K562 (cell line): ENCODE measurements at regions not wholly inside any gene's neighbourhood (a gene's known extent, or its start where the extent isn't known, plus 50 kb on each side); places are given as distances from the start of the nearest gene placed in this dataset.

Source experiments
- ATAC-seq: fragments of 200-7000 bp; cut with Tn5 transposase; 3 replicates; pipeline ENCODE4 v1.9.1; 2020; ENCODE audit warnings: moderate library complexity
- BruUV-seq: library from RNA; stranded (reverse); fragments of 400-500 nt; replicated peaks from 2 replicates; lab custom pipeline; 2021; lab: Mats Ljungman, UMichigan
- CTCF ChIA-PET: fragments of 300-600 bp; formaldehyde crosslinking; extraction: SDS; loops from one replicate; lab custom pipeline; 2021; ENCODE audit warnings: low intra/inter-chr PET ratio; lab: Yijun Ruan, JAX
- POLR2A ChIA-PET: fragments of 300-600, 350-650 bp; sonication (Branson Sonifier 250); formaldehyde crosslinking; extraction: SDS; loops from one replicate; lab custom pipeline; 2021; ENCODE audit warnings: antibody characterized with exemption, inconsistent platforms; lab: Yijun Ruan, JAX
- DNase-seq, 4 experiments: peaks; one replicate each; pipeline versions ENCODE4 v3.0.0 to v3.0.0-alpha.2; 2011 to 2018; ENCODE audit warnings: low spot score in 3 of 4, mixed read lengths in 3 of 4; ENCODE audit errors: extremely low read depth in 1 of 4
- FAIRE-seq: peaks from 2 replicates; lab custom pipeline; 2011; peaks lifted over from hg19 to GRCh38; lab: Jason Lieb, UNC
- H2AFZ ChIP-seq: 2 replicates; pipeline ENCODE4 v1.6.0; 2011; ENCODE audit warnings: low read depth, low read length, control low read depth, inconsistent platforms
- H3K27ac ChIP-seq: fragments of 200-600 bp; 3 replicates; pipeline ENCODE4 v1.8.0; 2011; ENCODE audit warnings: low read depth, mild to moderate bottlenecking, control low read depth, inconsistent platforms, low read length, moderate library complexity, mixed read lengths; ENCODE audit errors: extremely low read depth
- H3K27me3 ChIP-seq, 2 experiments: fragments of 300-600 bp in 1 of 2; 2 replicates in 1 of 2; 3 replicates in 1 of 2; pipeline versions ENCODE4 v1.6.0 to v1.8.0; 2011; ENCODE audit warnings: inconsistent platforms in 2 of 2, low read length in 2 of 2, mild to moderate bottlenecking in 1 of 2, mixed read lengths in 1 of 2, moderate library complexity in 1 of 2; ENCODE audit not compliant: control insufficient read depth in 2 of 2, insufficient read depth in 2 of 2
- H3K36me3 ChIP-seq: fragments of 300-600 bp; 3 replicates; pipeline ENCODE4 v1.8.0; 2011; ENCODE audit warnings: mild to moderate bottlenecking, low read length, inconsistent platforms; ENCODE audit not compliant: control insufficient read depth, insufficient read depth
- H3K4me1 ChIP-seq, 2 experiments: fragments of 200-600 bp in 1 of 2; replicated peaks in 1 of 2; 2 replicates in 1 of 2; 3 replicates in 1 of 2; pipeline versions ENCODE4 v1.5.1 to v1.8.0; 2011; ENCODE audit warnings: inconsistent platforms in 2 of 2, low read length in 2 of 2, mild to moderate bottlenecking in 1 of 2, mixed read lengths in 1 of 2, moderate library complexity in 1 of 2; ENCODE audit not compliant: control insufficient read depth in 2 of 2, insufficient read depth in 2 of 2
- H3K4me2 ChIP-seq: 2 replicates; pipeline ENCODE4 v1.6.1; 2011; ENCODE audit warnings: low read length, control low read depth, inconsistent platforms, mixed read lengths; ENCODE audit not compliant: insufficient read depth
- H3K4me3 ChIP-seq: fragments of 200-600 bp; sonication (generic), shearing (Covaris generic); 2 replicates; pipeline ENCODE4 v1.5.1; 2016; ENCODE audit warnings: control low read depth, inconsistent platforms
- H3K79me2 ChIP-seq: fragments of 200-600 bp; 3 replicates; pipeline ENCODE4 v1.8.0; 2011; ENCODE audit warnings: low read length, inconsistent platforms; ENCODE audit not compliant: control insufficient read depth, insufficient read depth
- H3K9ac ChIP-seq, 2 experiments: 2 replicates each; pipeline versions ENCODE4 v1.6.0 to v1.6.1; 2011; ENCODE audit warnings: low read depth in 2 of 2, low read length in 2 of 2, control low read depth in 1 of 2, inconsistent platforms in 1 of 2, mild to moderate bottlenecking in 1 of 2, mixed read lengths in 1 of 2; ENCODE audit not compliant: insufficient read depth in 1 of 2
- H3K9me1 ChIP-seq: one replicate; pipeline ENCODE4 v1.6.0; 2011; ENCODE audit warnings: inconsistent platforms, mild to moderate bottlenecking, low read length, moderate library complexity; ENCODE audit not compliant: control insufficient read depth, insufficient read depth
- H3K9me3 ChIP-seq: replicated peaks from 2 replicates; pipeline ENCODE4 v1.5.1; 2011; ENCODE audit warnings: low read depth, low read length, inconsistent platforms; ENCODE audit not compliant: control insufficient read depth, insufficient read depth
- H4K20me1 ChIP-seq: replicated peaks from 2 replicates; pipeline ENCODE4 v1.6.1; 2011; ENCODE audit warnings: low read length, inconsistent platforms, mixed read lengths; ENCODE audit not compliant: control insufficient read depth, insufficient read depth
- CEBPG ChIP-seq, 3 experiments: fragments of 200-800 bp in 1 of 3; sonication (Bioruptor generic) in 1 of 3; sonication (generic) in 1 of 3; formaldehyde crosslinking in 1 of 3; IDR thresholded peaks in 2 of 3; conservative IDR thresholded peaks in 1 of 3; 2 replicates each; pipeline versions ENCODE4 v1.6.1 to v1.8.0; 2016 to 2022; ENCODE audit warnings: missing compliant biosample characterization in 2 of 3, missing genetic modification characterization in 2 of 3, mild to moderate bottlenecking in 1 of 3, missing genetic modification reagents in 1 of 3
- CHAMP1 ChIP-seq: fragments of 450-650 bp; IDR thresholded peaks from 2 replicates; pipeline ENCODE4 v1.6.1; 2016; ENCODE audit warnings: mild to moderate bottlenecking
- FOXP1 ChIP-seq: sonication (generic); formaldehyde crosslinking; IDR thresholded peaks from 2 replicates; pipeline ENCODE4 v1.8.0; 2022; ENCODE audit warnings: mild to moderate bottlenecking, missing genetic modification reagents
- HDAC2 ChIP-seq: fragments of 450-650 bp; IDR thresholded peaks from 2 replicates; pipeline ENCODE4 v1.6.1; 2016; ENCODE audit warnings: mild to moderate bottlenecking
- HNRNPL ChIP-seq: fragments of 200-400 bp; formaldehyde crosslinking; IDR thresholded peaks from 2 replicates; pipeline ENCODE4 v1.6.1; 2017; ENCODE audit warnings: low read depth, mild to moderate bottlenecking, low read length
- MYBL2 ChIP-seq, 2 experiments: fragments of 450-650 bp in 1 of 2; sonication (generic) in 1 of 2; formaldehyde crosslinking in 1 of 2; IDR thresholded peaks; 2 replicates each; pipeline versions ENCODE4 v1.6.1 to v1.8.1; 2017 to 2022; ENCODE audit warnings: borderline replicate concordance in 1 of 2, inconsistent platforms in 1 of 2, low read depth in 1 of 2, mild to moderate bottlenecking in 1 of 2, missing genetic modification reagents in 1 of 2, moderate library complexity in 1 of 2
- PPARD ChIP-seq: fragments of 250-450 bp; sonication (Bioruptor Pico); IDR thresholded peaks from 2 replicates; pipeline ENCODE4 v1.8.0; 2022; ENCODE audit warnings: inconsistent platforms, mild to moderate bottlenecking, moderate library complexity
- SMAD3 ChIP-seq: fragments of 450-650 bp; formaldehyde crosslinking; conservative IDR thresholded peaks from 2 replicates; pipeline ENCODE4 v1.4.0; 2020; ENCODE audit warnings: mild to moderate bottlenecking
- ZNF174 ChIP-seq: fragments of 250-450 bp; sonication (Bioruptor Pico); IDR thresholded peaks from 2 replicates; pipeline ENCODE4 v1.4.0; 2020; ENCODE audit warnings: mild to moderate bottlenecking
- ZNF668 ChIP-seq: fragments of 250-450 bp; sonication (Bioruptor Pico); IDR thresholded peaks from 2 replicates; pipeline ENCODE4 v1.8.0; 2022; ENCODE audit warnings: mild to moderate bottlenecking, inconsistent platforms
- WGBS: fragments of 100-300 bp; shearing (Covaris generic); methylation state at CpG from one replicate; pipeline ENCODE4 v1.1.6; 2016; ENCODE audit warnings: low coverage, mixed read lengths; ENCODE audit not compliant: insufficient coverage; ENCODE audit errors: missing lambda C conversion rate; 5-methylcytosine and 5-hydroxymethylcytosine counted together
- in situ Hi-C: fragments of 300-500 bp; cut with MboI; formaldehyde crosslinking; loops from 4 replicates; pipeline ENCODE4 v1.15.0; 2018; ENCODE audit warnings: inconsistent platforms, mixed read lengths
- intact Hi-C: fragments of 100-400 bp; cut with micrococcal nuclease; formaldehyde crosslinking; loops from 2 replicates; pipeline ENCODE4 v1.14.2; 2022

- H3K79me2 ChIP-seq = no peaks in the 10 kb centered on the region
- ChIA-PET CTCF (no interaction called here), POLR2A (no interaction called here)
- in situ Hi-C loops (no loop called here), intact Hi-C loops (no loop called here)
- H3K4me1 ChIP-seq = no peaks in the 10 kb centered on the region
- H3K27me3 ChIP-seq = peaks cover 0 to 2% of the 10 kb centered on the region in 2 experiments; a peak in 1 of 5 replicates
- no peaks in the 10 kb centered on the region for H3K9me3 ChIP-seq
- H3K4me3 ChIP-seq = no peak overlapping the region
- 4% methylated on average over 2 of the region's 2 CpGs for WGBS
- BruUV-seq = no TSS peak
- no peak overlapping the region for H3K9ac ChIP-seq
- no peak overlapping the region for H2AFZ ChIP-seq
- no peak overlapping the region for H3K4me2 ChIP-seq
- TF ChIP-seq HNRNPL (no peak), CHAMP1 (no peak), MYBL2 (IDR thresholded peaks at IDR 0.05; ENCODE audit: low read depth) (no peak), MYBL2 (CRISPR knock-in tag; IDR thresholded peaks at IDR 0.05; ENCODE audit: borderline replicate concordance) (no peak), CEBPG (CRISPR knock-in tag; IDR thresholded peaks at IDR 0.05) (no peak), CEBPG (tag; conservative IDR thresholded peaks at IDR 0.05 in 1 of 2, IDR thresholded peaks at IDR 0.05 in 1 of 2) (no peak), ZNF174 (no peak), FOXP1 (CRISPR knock-in tag) (no peak), PPARD (CRISPR knock-in tag) (no peak), SMAD3 (CRISPR knock-in tag) (no peak), ZNF668 (CRISPR knock-in tag) (no peak), HDAC2 (no peak)
- ATAC-seq (no peak), FAIRE-seq (no peak), DNase-seq (no peak)
- no peaks in the 10 kb centered on the region for H4K20me1 ChIP-seq
- no peaks in the 10 kb centered on the region for H3K9me1 ChIP-seq
- H3K36me3 ChIP-seq = no peaks in the 10 kb centered on the region
- no peak overlapping the region for H3K27ac ChIP-seq
These were observed 154.4 kb upstream of the GCFC2 start for GRCh38 chr2:75865083-75865482.
